ENCODE measurements at regions not wholly inside any gene's neighbourhood (a gene's known extent, or its start where the extent isn't known, plus 50 kb on each side); places are given as distances from the start of the nearest gene placed in this dataset.
"Not testable (repeated sequence)": the region's sequence is repeated elsewhere in the genome, so short reads cannot be mapped to it uniquely, and the experiment has no call there.

DNA sequence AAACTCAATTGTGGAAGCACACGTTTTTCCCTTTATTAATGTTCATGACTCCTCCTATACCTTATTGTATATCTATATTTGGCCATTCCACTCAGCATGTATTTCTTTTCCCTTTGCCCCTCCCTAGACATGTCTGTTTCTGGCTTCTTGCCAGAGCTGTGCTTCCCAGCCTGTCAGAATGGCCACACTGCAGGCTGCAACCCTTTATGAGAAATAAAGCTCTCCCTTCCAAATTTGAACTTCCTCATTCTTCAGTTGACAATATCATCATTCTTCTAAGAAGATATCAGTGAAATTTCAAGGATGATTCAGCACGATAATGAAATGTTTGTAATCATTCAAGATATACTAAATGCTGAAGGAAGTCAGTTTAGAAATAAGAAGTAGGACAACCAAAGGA lies 107.6 kb upstream of the PRSS3 start:
- ATAC-seq (no peak), DNase-seq (ENCODE audit: low spot score) (no peak)
- intact Hi-C loops (cut with DNase I) = no loop called here

DNA sequence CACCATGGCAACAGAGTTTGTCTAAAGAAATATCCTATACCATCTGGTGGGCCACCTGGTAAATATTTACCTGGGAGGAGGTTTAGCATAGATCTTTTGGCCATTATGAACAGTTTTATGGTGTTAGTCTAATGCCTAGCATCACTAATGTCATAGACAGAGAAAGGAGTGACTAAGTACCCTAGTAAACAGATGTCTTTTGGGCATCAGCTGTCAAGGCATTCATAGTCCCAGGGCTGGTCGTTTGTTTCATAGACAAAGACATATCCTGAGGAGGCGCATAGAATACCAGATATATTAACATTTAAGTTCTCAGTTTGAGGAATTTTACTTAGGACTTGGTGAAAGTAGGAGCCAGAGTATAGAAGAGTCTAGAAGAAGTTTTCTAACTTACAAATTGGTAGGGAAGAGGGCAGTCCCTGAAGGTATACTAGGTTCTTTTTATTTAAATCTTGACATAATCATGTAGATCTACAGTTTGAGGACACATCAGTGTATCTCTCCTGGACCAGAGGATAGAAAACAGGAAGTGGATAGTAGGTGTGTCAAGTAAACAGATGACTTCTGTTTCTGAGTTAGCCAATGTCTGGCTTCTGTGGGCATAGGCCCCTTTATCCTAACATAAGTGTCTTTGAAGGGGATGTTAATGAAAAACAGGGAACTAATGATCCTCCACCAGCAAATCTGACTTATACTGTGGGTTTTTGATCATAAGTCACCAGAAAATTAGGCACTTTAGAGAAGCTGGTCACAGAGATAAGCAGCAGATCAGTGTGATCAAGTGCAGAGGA lies 105.0 kb upstream of the PRSS3 start:
- DNase-seq (ENCODE audit: low spot score) (no peak), ATAC-seq (no peak)
- intact Hi-C loops (cut with DNase I) = no loop called here

DNA sequence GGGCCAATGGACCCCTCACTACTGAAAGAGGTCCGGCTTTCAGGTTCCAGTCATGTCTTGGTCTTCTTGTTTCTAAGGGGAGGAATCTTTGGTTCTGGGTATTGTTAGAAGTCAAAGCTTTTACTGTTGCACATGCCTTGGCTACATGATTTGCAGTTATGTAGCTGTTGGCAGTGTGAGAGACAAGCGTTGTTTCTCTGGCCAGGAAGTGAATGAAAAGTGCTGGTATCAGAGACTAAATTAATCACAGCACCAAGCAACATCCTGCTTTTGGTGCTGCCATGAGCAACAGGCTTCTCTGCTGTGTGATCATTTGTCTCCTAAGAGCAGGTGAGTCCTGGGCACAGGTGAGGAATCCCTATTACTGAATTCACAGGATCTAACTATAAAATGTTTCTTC lies 100.1 kb upstream of the PRSS3 start:
- intact Hi-C loops (cut with DNase I) = no loop called here
- ATAC-seq = no peak
- DNase-seq (ENCODE audit: low spot score) = no peak

DNA sequence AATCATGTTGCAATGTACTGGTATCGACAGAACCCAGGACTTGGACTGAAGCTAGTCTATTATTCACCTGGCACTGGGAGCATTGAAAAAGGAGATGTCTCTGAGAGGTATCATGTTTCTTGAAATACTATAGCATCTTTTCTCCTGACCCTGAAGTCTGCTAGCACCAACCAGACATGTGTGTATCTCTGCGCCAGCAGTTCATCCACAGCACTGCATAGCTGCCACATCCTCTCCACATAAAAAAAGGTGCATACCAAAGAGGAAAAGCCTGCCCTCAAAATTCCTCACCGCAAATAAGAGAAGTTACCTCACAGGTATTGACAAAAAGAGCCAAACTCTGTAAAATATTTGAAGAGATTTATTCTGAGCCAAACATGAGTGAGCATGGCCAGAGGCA lies 99.5 kb upstream of the PRSS3 start:
- DNase-seq (ENCODE audit: low spot score) (no peak), ATAC-seq (no peak)
- intact Hi-C loops (cut with DNase I) = no loop called here

DNA sequence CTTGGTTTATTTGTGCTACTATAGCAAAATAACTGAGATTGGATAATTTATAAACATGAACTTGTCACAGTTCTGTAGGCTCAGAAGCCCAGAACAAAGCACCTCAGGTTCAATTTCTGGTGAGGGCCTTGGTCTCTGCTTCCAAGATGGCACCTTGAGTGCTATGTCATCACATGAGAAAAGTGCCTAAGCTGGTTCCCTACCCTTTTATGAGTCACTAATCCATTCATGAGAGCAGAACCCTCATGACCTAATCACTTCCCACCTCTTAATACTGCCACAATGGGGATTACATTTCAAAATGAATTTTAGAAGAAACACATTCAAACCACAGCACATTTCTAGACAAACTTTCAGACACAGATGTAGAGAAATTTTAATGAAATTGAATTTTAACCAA lies 98.2 kb upstream of the PRSS3 start:
- intact Hi-C loops (cut with DNase I) = no loop called here
- ATAC-seq = no peak
- DNase-seq (ENCODE audit: low spot score) = no peak

DNA sequence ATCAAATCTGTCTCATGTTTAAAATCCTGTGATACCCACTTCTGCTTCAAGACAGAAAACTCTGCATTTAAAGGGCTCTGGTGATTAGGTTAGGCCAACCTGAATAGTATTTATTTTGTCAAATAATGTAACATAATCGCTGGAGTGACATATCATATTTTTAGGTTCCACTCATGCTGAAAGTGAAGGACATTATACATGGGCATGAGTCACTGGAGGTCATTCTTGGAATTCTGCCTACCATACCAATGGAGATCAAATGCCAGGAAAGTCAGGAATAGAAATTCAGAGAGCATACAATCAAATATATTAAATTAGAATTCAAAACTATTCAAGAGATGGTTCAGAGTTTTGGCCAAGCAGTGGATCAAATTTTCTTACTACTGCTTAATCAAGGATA lies 97.1 kb upstream of the PRSS3 start:
- DNase-seq (ENCODE audit: low spot score) (no peak), ATAC-seq (no peak)
- intact Hi-C loops (cut with DNase I) = no loop called here

DNA sequence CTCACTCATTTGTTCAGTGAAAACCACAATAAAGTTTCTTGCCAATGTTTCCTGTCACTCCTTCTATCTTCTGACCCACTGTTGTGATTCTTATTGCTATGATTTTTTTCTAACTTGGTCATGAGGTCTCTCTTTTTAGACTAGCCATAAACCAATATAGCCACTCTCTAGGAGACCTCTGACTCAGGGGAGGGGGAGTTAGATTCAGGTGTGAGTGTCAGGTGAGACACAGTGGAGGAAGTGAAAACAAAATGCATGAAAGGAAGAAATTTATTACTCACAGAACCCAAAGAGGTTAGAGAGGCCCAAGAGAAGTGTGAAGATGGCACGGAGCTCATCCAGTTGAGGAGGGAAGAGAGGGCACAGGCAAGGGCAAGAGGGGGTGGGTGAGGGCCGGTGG lies 94.4 kb upstream of the PRSS3 start:
- DNase-seq (ENCODE audit: low spot score); intact Hi-C loops (cut with DNase I); ATAC-seq: not testable (repeated sequence)

DNA sequence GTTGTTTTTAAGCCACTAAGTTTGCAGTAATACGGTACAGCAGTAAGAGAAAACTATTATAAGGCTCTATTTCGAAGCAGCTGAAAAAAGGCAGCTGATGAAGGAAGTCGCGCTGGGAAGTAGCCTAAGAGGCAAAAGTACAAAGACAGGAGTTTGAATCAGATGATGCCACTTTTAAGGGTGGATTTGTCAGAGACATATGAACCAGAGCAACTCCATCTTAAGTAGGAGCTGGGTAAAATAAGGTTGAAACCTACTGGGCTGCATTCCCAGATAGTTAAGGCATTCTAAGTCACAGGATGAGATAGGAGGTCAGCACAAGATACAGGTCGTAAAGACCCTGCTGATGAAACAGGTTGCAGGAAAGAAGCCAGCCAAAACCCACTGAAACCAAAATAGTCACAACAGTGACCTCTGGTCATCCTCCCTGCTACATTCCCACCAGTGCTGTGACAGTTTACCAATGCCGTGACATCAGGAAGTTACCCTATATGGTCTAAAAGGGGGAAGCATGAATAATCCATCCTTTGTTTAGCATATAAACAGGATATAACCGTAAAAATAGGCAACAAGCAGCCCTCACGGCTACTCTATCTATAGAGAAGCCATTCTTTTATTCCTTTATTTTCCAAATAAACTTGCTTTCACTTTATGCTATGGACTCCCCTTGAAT lies 91.8 kb upstream of the PRSS3 start:
- intact Hi-C loops (cut with DNase I) = no loop called here
- ATAC-seq = no peak
- no peak for DNase-seq (ENCODE audit: low spot score)

DNA sequence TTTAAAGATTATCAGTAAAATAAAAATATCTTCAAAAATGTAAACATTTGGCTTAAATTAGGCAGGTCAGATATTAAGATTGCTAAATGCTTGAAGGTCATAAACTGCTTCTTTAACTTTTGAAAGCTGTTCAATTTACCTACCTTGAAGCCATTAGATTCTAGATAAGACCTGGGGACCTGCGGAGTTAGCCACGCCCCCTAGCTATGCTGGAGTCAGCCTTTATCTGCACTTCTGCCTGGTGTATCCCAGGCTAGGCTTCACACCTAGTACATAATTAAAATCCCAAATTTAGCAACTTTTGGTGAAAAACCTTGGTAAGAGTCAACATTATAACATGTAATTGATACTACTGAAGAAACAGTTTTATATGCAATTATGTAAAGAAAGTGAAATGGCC lies 89.9 kb upstream of the PRSS3 start:
- ATAC-seq; intact Hi-C loops (cut with DNase I); DNase-seq (ENCODE audit: low spot score): not testable (repeated sequence)

DNA sequence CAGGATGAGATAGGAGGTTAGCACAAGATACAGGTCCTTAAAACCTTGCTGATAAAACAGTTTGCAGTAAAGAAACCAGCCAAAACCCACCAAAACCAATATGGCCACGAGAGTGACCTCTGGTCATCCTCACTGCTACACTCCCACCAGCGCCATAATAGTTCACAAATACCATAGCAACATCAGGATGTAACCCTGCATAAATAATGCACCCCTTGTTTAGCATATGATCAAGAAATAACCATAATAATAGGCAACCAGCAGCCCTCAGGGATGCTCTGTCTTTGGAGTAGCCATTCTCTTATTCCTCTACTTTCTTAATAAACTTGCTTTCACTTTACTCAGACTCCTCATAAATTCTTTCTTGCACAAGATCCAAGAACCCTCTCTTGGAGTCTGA lies 86.9 kb upstream of the PRSS3 start:
- intact Hi-C loops (cut with DNase I) = no loop called here
- no peak for DNase-seq (ENCODE audit: low spot score)
- ATAC-seq = no peak

DNA sequence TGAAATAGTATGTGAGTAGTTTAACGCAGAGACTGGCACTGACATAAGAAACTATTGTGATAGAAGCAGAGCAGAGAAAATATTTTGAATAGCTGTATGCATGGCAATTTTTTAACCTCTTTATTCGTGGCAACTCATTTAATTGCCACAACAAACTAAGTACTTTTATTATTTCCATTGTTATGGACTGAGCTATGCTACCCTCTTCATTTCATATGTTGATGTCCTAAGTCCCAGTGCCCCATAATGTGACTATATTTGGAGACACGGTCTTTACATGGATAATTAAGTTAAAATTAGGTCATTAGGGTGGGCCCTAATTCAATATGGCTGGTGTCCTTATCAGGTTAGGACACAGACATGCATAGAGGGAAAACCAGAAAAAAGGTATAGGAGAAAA lies 86.1 kb upstream of the PRSS3 start:
- DNase-seq (ENCODE audit: low spot score) (no peak), ATAC-seq (no peak)
- intact Hi-C loops (cut with DNase I) = no loop called here

DNA sequence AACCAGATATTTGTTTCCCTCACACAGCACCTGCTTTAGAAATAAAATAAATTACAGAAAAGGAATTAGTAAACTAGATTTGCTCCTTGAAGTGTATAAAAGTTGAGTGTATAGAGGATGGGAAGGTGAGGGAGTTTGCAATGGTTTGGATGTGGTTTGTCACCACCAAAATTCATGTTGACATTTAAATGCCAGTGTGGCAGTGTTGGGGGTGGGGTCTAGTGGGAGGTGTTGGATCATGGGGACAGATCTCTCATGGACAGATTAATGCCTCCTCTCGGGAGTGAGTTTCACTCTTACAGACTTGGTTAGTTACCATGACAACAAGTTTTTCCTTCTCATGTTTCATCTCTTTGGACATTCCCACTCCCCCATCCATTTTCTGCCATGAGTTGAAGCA lies 83.9 kb upstream of the PRSS3 start:
- ATAC-seq; intact Hi-C loops (cut with DNase I): not testable (repeated sequence)

DNA sequence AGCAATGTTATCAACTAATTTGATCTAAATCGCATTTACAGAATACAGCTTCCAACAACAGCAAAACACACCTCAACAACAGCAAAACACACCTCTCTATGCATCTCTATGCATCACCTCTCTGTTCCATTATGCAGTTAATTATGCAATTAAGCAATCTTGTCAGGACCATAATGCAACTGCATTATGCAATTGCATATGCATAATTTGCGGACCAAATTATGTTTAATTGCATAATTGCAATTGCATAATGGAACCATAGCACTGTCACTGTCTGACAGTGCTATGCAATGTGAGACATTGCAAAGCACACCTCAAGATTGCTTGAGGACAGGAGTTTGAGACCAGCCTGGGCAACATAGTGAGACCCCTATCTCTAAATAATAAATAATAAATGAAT lies 80.4 kb upstream of the PRSS3 start:
- no peak for ATAC-seq
- intact Hi-C loops (cut with DNase I) = no loop called here
- no peak for DNase-seq (ENCODE audit: low spot score)

More for the DNA sequence above, 83.9 kb upstream of the PRSS3 start:
- not testable (repeated sequence) for DNase-seq (ENCODE audit: low spot score)

DNA sequence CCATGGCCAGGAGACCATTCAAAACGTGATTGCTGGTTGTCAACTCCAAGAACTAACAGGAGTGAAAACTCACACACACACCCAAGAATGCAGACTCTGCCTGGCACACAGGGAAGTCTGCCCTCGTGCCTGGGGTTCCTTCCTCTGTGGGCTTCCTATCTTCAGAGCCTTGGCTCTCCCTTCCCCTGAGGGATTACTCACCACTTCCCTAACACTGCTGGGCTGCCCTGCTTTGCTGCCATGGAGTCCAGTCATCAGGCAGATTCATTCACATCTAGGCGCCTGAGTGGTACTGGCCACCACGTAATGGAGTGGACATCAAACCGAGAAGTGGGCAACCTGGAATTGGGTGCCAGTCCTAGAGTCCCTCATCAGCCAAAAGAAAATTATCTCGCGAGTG lies 76.4 kb upstream of the PRSS3 start:
- peak; percentile 61 for DNase-seq (ENCODE audit: low spot score)
- ATAC-seq = peak; percentile 60
- intact Hi-C loops (cut with DNase I) = no loop called here

DNA sequence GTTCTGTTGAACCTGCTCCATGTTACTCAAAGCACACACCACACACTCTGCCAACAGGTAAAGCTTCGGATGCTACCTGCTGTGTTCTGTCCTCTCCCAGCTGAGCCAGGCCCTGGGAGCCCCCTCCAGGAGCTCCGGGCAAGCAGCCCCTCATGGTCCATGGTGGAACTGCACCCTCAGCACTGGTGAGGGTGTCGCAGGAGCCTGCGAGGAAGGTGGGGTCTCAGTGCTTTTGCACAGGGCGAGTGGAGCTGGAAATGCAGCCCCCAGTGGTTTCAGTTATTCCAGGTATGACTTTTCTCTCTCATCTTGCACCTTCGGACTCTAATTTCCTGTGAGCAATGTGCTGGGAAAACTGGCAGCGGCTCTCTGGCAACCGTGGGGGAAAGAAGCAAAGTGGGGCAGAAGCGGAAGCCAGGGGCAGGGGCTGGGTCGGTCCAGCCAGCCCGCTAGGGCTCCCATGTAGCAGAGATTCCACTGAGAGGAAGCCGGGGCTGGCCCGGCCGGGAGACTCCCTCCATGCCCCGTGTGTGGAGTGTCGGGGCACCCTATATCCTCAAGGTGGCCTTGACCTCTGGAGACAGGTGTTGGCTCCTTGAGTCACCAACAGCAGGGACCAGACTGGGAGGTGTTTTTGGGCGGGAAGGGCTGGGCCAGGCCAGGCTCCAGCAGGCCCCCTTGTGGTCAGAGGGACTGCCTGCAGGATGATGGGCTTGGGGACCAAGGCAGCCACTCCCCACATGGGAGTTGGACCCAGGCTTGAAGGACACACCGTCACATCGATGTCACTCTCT lies 75.6 kb upstream of the PRSS3 start:
- intact Hi-C loops (cut with DNase I) = loop anchor here (5.0 kb wide), 1 partner anchor 97 kb away; no protein-coding TSS in a partner anchor
- no peak for DNase-seq (ENCODE audit: low spot score)
- ATAC-seq = peak; percentile 28

DNA sequence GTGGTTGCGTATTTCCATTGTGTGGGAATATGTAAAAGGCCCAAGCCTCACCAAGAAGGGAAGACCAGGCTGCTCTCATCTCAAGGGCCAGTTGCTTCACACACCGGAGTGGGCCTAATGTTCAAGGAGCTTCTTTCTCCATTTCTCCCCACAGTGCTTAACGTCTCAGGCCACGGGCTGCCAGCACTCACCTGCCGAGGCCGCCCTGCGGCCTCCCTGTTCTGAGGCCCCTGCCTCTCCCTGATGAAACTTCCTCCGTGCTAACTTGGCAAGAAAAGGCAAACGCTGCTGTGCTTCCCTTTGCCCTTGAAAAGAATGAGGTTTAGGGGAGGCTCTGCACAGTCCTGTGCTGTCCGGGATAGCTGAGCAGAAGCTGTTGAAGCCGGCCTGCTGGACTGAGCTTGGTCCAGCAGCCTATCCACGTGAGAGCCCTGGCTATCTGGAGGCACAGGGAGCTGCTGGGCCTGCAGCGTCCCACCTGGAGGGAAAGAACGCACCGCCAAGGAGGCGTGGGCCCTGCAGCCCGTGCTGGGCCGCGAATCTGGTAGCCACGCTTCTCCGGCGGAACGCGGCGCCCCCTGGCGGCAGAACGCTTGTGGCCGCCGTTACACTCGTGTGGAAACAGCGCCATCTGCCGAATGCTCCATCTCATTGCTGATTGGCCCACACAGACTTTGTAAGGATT lies 73.5 kb upstream of the PRSS3 start:
- peak; percentile 92 for DNase-seq (ENCODE audit: low spot score)
- intact Hi-C loops (cut with DNase I) = loop anchor here (5.0 kb wide), 1 partner anchor 100 kb away; no protein-coding TSS in a partner anchor
- ATAC-seq = peak; percentile 86

DNA sequence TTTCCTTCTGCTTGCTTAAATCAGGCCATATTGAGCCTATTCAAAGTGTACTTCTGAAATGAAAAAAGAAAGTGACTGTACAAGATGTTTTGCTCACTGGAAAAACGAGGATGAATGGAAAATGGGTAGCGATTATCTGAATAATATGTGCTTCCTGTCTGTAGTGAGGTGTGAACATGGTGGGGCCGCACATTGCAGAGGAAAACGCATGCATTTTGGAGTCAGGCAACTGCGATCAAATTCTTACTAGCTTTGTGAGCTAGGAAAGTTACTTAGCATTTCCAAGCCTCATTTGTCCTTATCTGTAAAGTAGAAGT lies 73.0 kb upstream of the PRSS3 start:
- no peak for ATAC-seq
- no peak for DNase-seq (ENCODE audit: low spot score)
- intact Hi-C loops (cut with DNase I) = loop anchor here (5.0 kb wide), 1 partner anchor 100 kb away; no protein-coding TSS in a partner anchor

DNA sequence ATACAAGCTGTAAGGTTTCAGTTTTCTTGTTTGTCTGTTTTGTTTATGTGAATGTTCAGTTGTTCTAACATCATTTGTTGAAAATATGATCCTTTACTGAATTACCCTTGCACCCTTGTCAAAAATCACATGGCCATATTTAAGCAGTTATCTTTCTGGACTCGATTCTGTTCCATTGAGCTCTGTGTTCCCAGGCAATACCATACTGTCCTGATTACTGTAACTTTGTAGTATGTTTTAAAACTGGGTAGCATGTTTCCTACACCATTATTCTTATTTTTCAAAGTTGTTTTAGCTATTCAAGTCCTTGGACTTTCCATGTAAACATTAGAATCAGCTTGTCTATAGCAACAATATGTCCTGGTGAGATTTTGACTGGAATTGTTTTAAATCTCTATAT lies 66.7 kb upstream of the PRSS3 start:
- ATAC-seq = no peak
- intact Hi-C loops (cut with DNase I) = no loop called here
- DNase-seq (ENCODE audit: low spot score) = no peak

DNA sequence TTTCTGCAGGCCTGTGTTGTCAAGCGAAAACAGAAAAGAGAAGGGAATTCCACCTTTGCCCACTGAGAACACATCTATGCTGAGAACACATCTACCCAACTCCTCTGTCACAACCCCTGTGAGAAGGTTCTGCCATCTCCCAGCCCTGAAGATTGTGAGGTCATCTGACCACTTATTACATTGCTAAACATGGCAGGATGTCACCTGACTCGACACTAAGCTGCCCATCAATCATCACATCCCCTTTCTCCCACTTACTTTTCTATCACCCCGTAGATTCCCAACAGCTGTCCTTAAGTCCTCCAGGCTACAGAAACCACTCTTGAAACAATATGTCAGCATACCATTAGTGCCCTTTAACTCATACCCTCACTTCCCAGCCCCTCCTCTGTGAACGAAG lies 64.2 kb upstream of the PRSS3 start:
- ATAC-seq (no peak), DNase-seq (ENCODE audit: low spot score) (no peak)
- intact Hi-C loops (cut with DNase I) = no loop called here

All from sciatic nerve (tissue), 2 donors.